Globus pallidus (tissue), 1 donor: ENCODE measurements at regions not wholly inside any gene's neighbourhood (a gene's known extent, or its start where the extent isn't known, plus 50 kb on each side); places are given as distances from the start of the nearest gene placed in this dataset.

Experiments used
- DNase-seq: peaks from one replicate; pipeline ENCODE4 v3.0.0-alpha.2; 2015; ENCODE audit warnings: low spot score

GRCh38 chr6:165986914-165987482 lies 180.7 kb downstream of the TBXT start:
- no peak for DNase-seq

- no peak for DNase-seq
Measured at GRCh38 chr6:165986311-165986913, 181.2 kb downstream of the TBXT start.

- no peak for DNase-seq
Measured at GRCh38 chr6:165985806-165986299, 181.8 kb downstream of the TBXT start.

GRCh38 chr6:165985281-165985805 lies 182.3 kb downstream of the TBXT start:
- DNase-seq: no peak

- no peak for DNase-seq
Measured at GRCh38 chr6:165984729-165985275, 182.8 kb downstream of the TBXT start.

GRCh38 chr6:165983112-165984072 lies 184.3 kb downstream of the TBXT start:
- DNase-seq: no peak

- no peak for DNase-seq
Measured at GRCh38 chr6:165978476-165978875, 189.2 kb downstream of the TBXT start.

GRCh38 chr6:165976684-165977083 lies 191.0 kb downstream of the TBXT start:
- no peak for DNase-seq

GRCh38 chr6:165974817-165975216 lies 192.8 kb downstream of the TBXT start:
- no peak for DNase-seq

GRCh38 chr6:165973473-165973872 lies 194.2 kb downstream of the TBXT start:
- DNase-seq: no peak

GRCh38 chr6:165972139-165972802 lies 195.4 kb downstream of the TBXT start:
- no peak for DNase-seq

GRCh38 chr6:165971202-165971601 lies 196.4 kb downstream of the TBXT start:
- no peak for DNase-seq

- no peak for DNase-seq
Measured at GRCh38 chr6:165970001-165970400, 197.7 kb downstream of the TBXT start.

GRCh38 chr6:165969184-165969583 lies 198.5 kb downstream of the TBXT start:
- DNase-seq: no peak

GRCh38 chr6:165968408-165968807 lies 199.2 kb downstream of the TBXT start:
- DNase-seq: no peak

GRCh38 chr6:165967810-165968407 lies 199.7 kb downstream of the TBXT start:
- DNase-seq: no peak

- no peak for DNase-seq
Measured at GRCh38 chr6:165963750-165964149, 203.9 kb downstream of the TBXT start.

- DNase-seq: no peak
Measured at GRCh38 chr6:165962366-165962765, 205.3 kb downstream of the TBXT start.

GRCh38 chr6:165961233-165961632 lies 206.4 kb downstream of the TBXT start:
- no peak for DNase-seq

GRCh38 chr6:165960695-165961094 lies 207.0 kb downstream of the TBXT start:
- no peak for DNase-seq

GRCh38 chr6:165959627-165960026 lies 208.0 kb downstream of the TBXT start:
- no peak for DNase-seq
